RPMI8226 (cell line): ENCODE measurements at regions not wholly inside any gene's neighbourhood (a gene's known extent, or its start where the extent isn't known, plus 50 kb on each side); places are given as distances from the start of the nearest gene placed in this dataset.
"Not testable (repeated sequence)": the region's sequence is repeated elsewhere in the genome, so short reads cannot be mapped to it uniquely, and the experiment has no call there.

Source experiments
- DNase-seq: peaks from one replicate; pipeline ENCODE4 v3.0.0-alpha.2; 2015

DNA sequence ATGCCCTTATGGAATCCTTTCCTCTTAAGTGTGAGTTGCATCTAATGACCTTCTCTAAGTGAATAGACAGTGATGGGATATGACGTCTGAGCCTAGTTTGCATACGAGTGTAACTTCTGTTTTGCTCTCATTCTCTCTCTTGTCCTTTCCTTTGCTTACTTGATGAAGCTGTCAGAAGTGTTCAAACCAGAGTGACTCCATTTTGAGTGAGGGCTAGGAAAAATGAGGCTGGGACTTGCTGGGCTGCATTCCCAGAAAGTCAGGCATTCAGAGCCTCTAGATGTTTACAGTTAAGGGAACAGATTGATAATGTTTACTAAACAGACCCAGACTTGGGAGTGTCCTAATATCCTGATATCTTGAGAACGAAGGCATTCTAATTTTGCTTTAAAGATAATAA lies 311.2 kb upstream of the SOX4 start:
- DNase-seq = not testable (repeated sequence)

DNA sequence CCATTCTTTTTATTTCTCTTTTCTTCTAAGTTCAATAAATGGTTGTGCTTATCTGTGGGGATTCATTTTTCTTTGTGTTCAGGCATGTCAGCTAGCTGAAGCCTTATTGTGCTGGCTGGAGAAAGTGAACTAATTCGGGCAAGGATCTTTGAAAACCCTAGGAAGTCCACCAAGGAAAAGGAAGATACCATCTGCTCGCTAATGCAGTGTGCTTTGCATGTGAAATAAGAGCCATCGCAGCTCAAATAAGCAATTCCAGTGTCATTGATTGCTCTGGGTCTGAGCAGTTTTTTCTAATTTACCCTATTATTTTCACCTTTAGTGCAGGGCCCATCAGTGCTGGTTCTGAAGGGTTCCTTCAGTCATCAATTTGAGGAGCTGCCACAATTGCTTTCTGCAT lies 309.4 kb upstream of the SOX4 start:
- no peak for DNase-seq

DNA sequence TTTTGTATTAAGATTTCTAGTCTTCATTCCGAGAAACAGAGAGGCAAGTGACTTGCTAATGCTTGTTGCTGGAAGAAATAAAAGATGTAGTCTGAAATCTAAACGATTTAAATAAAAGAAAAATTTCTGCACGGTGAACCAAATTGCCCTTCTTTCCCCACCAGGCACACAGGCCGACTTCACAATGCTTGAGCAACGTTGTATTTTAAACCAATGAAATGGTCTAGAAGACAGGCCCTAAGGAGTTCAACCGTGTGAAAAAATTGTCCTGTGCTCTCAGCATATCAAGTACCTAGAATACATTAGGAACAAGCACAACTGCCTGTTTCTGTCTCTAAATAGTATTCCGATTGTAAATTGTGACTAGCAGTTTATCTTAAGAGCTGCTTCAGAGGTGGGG lies 308.8 kb upstream of the SOX4 start:
- no peak for DNase-seq

DNA sequence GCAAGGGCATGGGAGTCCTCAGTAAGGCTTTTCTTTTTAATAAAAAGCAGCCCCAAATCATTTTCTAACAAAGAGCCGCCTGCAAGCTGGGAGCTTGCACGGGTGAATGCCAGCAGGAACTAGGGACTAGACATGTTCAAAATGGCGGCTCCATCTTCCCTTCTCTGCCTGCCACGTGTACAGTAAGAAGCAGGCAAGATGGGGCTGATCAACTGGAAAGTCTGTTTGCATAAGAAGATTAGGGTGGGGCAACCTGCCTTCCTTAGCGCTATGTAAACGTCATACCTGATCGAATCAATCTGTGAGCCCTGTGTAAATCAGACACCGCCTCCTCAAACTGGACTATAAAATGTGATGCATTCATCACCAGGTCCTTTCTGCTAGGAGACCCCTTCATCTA lies 299.4 kb upstream of the SOX4 start:
- DNase-seq = no peak

DNA sequence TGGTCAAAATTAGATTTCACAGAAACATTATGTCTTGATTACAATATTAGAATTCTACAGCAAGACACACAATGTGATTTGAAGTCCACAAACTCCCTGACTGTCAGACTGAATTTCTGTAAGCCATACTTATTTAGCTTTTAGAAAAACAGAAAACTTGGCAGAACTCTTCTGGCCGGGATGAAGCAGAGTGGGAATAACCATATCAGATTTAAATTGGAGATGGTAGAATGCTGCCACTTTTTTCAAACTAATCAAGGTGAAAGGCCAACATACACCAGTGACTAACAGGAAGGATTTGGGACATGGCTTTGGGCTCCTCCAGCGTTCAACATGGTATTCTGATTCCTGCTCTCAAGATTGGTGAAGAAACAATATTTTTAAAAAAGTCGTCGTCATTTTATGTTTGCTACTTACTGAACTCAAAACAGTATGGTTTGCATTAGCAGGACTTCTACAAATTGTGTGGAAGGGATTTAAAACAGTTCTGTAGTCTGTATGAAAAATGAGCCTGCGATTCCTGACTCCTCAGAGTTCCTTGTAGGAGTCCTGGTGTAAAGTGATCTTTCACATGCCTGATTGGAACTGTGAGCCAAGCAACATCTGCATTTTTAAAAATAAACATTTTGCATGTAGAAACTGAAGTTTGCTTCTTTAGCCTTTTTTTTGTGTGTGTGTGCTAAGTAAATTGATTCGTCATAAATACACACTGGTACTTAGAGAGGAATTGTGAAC lies 297.9 kb upstream of the SOX4 start:
- no peak for DNase-seq

DNA sequence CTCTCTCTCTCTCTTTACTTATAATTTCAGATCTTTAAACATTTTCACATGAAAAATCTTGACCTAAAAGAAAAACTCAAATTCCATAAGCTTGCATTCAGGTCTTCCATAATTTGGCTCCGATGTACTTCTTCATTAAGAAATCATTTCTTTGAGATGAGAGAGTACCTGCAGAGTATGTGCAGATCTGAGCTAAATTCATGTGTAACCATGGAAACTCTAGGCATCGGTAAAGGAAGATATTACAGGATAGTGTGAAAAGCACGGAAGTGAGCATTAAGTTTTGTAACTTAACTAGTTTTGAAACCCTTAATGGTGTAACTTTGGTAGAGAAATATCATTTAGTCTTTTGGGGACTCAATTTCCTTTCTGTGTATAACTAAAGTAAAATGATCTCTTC lies 295.9 kb upstream of the SOX4 start:
- no peak for DNase-seq

DNA sequence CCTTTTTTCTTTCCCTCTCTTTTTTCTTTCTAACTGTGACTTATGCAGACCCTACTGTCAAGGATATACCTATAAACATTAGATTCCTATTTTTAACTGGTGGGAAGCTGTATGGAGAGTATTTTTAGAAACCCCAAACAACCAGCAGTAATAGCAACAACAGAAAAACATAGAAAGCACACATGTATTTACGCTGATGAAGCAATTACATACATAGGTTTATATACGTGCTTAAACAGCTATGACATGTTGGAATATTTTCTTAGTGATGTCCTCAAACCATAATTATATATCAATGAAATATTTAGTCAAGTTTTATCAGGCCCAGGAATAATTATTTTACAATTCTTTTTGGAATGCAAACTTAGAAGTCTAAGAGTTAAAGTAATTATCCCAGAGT lies 294.3 kb upstream of the SOX4 start:
- DNase-seq = no peak

DNA sequence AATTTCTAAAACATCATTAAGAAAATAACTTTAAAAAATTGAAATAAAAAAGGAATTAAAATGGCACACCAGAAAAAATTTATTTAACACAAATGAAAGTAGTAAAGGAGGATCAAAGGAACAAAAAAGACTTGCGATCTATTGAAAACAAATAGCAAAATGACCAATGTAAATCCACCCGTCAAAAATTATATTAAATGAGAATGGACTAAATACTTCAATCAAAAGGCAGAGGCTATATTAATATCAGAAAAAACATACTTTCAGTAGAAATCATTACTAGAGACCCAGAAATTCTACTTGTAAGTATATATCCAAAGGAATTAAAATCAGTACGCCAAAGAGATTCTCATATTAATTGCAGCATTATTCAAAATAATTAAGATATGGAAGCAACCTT lies 293.1 kb upstream of the SOX4 start:
- DNase-seq = no peak

DNA sequence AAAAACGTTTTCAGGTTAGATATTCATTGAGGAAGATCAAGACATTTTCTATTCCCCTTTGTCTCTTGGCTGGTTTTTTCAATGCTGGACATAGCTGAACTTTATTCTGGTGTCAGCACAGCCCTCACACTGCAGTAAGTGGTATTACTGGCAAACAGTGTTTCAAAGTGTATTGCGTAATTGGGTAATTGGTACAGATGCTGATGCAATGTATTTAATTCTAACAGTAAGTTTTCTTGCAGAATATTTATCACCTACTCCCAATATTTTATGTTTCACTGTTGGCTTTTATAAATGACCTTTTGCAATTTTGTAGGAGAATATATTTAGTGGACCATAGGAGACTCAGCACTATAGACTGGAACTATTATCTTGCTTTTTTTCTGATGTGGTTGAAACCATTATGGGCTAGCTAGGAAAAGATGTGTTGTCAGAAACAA lies 287.6 kb upstream of the SOX4 start:
- no peak for DNase-seq

DNA sequence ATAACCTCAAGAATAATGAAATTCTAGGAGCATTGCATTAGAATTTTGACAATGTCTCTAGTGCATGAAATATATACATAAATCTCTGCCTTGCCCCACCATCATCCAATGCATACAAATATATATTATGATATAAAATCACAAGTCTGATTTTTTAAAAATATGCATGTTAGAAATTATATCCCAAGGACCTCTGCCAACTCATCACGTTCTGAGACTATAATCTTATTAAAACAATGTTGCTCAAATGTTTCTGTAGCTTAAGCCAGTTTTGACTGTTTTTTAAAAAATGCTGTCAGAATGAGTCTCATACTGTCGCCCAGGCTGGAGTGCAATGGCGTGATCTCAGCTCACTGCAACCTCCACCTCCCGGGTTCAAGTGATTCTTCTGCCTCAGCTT lies 287.0 kb upstream of the SOX4 start:
- DNase-seq = no peak

DNA sequence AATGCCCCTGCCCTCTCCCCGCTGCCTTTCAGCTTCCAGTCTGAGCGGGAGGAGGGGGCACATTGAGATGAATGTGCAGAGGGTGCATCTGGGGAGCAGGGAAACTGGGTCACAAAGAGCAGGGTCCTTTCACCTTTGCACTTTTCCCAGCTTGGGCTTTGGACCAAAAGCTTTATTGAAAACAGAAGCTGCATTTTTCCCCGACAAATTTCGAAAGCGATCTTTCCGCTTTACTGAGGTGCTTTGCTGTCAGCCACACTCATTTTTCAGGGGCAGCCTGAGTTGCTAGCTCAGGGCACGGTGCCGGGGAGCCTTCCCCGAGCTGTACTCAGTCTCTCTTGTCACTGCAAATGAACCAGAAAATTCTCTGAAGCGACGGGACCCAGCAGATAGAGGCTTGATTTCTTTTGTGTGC lies 283.7 kb upstream of the SOX4 start:
- no peak for DNase-seq

DNA sequence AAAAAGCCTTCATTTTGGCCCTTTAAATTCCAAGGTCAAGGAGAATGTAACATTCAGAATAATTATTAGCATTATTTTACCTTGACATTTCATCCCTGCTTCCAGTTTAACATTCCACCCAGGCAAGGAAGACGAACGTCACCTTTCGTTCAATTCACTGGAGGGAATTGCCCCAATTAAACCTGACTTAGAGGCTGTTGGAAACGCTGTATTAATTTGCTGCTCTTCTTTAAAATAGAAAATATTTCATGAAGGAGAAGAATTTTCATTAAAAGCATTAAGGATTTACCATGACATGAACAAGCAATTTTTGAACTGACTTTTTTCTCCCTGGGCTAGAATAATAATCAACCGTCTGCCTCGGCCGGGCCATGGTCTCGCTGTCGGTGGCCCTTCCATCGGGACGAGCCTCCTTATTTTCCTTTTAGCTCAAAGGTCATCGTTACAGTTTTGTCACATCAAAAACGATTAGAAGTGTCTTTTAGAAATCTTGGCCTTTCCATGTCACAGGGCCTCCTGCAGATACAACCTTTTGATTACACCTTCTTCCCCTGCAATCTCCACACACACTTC lies 282.9 kb upstream of the SOX4 start:
- DNase-seq = no peak

DNA sequence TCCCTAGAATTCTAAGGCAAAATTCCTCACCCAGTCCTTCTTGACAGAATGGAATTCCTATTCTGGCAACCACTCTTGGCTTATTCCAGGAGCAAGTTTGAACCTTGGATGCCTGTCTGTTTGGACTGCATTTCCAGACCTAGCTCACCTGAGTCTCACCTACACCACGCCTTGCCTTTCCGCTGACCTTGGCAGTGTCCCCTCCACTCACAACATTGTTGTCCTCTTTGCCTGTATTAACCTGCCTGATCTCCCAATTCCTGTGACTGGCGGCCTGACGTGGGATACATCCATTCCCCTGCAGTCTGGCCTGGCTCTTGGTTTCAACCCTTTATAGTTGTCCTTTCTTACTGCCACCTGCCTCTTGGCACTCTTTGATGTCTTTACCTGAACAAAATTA lies 281.4 kb upstream of the SOX4 start:
- no peak for DNase-seq

DNA sequence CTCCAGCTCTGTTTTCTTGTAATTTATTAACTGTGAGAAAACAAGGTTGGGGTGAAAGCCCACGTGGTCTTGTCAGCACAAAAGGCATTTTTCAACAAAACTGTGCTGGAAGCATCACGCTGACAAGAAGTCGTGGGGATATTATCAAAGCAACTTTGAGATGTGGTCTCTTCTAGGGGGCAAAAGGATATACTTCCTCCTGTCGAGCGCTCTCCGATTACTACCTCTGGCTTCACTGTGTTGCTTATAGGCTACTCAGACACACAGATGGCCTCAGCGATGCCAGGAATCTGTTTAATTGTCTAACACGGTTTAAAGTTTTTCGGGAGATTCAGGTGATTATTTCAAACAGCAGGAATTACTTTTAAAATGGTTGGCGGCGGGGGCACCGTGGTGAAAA lies 275.9 kb upstream of the SOX4 start:
- DNase-seq = no peak

DNA sequence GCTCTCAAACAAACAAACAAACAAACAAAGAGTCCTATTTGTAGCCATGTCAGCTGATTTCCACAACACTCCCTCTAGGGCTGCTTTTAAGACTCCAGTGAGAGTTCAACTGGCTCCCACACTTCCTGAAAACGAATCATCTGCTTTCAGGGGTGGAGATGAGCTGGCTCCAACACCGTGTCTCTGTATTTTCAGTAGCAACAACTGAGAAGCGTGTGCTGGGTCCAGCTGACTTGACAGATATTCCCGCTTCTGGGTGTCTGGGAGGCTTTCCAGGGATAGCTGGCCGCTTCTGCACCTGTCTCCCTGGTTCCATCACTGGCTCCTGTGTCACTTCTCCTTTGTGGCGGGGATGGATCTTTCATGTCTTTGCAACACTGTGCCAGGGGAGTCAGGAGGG lies 272.5 kb upstream of the SOX4 start:
- DNase-seq = no peak

DNA sequence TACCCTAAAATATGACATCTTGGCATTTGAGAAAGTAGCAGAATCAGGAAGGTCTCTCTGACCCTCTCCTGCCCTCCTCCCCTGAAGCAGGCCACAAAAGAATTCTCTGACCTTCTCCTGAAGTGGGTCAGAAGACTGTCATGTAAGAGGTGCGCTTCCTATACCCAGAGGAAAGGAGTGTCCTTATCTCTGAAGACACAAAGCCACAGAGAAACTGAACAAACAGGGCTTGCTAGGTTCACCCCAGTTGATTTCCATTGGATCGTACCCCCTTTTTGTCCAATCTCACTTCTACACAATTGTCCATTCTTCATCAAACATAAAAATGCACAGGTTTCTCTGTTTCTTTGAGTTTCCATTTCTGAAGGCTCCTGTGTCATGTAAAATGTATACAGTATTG lies 272.0 kb upstream of the SOX4 start:
- DNase-seq = no peak

DNA sequence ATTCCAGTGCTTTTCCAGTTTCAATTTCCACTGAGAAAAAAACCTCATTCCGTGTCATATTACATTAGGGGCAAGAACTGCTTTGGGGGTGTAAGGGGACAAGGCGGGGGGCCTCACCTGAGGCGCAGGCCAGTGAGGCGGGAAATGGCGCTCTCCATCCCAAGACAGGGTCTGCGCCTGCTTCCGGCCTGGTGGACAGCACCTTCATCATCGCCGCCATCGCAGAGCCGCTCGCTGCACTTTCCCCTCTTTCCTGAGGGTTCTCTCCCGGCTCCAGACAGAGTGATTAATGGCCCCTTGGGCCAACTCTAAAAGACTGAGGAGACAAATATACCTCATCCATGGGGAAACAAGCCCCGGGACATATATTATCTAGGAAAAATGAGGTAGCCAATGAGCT lies 270.0 kb upstream of the SOX4 start:
- DNase-seq = no peak

DNA sequence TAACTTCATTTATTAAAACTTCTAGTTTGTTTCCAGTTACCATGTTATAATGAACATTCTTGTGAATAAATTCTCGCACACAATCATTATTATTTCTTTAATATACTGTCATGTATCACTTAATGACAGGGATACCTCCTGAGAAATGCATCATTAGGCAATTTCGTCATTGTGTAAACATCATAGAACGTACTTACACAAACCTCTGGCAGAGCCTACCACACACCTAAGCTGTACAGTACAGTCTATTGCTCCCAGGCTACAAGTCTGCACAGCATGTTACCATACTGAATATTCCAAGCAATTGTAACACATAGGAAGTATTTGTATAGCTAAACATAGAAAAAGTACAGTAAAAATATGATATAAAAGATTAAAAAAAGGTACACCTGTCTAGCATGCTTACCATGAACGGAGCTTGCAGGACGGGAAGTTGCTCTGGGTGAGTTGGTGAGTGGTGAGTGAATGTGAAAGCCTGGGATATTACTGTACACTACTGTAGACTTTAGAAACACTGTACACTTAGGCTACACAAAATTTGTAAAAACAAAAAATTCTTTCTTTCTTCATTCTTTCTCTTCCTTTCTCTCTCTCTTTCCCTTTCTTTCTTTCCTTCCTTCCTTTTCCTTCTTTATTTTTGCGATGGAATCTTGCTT lies 268.2 kb upstream of the SOX4 start:
- no peak for DNase-seq

DNA sequence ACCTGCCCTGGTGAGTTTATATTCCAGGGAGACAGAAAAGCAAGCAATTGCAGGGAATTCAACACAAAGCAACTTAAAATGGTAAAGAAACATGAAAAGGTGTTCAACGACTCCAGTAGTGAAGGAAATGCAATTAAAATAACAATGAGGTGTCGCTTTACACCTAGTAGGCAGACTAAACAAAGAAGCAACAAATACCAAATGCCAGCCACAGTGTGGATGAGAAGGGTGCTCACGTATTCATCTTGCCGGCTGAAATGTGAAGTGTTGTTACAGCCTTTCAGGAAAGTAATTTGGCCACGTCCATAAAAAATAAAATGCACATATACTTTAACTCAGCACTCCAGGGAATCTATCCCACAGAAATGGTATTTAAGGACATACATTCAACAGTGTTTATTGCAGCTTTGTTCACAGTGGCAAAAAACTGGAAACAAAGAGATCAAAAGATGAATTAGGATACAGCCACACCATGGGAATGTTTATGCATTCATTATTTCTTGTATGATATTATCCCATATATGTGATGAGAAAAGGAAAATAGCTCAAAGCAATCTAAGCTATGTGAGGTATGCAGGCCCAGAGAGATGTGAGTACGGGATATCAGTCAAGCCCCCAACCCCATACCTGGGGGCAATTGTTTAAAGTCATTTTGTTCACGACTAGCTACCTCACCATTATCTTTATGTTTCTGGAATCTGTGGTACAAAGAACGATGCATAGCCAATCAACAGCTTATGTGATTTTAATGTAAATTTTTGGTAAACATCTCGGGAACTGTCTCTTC lies 266.0 kb upstream of the SOX4 start:
- no peak for DNase-seq

DNA sequence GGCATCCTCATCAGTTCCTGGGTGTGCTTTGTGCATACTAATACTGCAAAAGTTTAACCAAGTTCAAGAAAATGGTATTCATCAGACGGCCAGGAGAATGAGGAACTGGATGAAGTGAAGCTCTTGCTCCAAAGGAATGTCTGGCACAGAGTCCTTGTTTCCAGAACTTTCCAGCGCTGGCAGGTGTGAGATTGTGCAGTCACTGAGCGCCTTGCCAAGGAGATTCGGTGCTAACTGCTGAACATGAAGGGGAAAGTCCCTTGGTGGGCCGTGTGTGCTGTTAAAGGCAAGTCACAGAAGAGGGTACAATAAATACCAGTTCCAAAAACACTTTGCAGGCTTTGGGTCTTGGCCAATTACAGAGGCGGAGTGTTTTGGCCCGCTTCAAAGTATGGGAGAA lies 262.3 kb upstream of the SOX4 start:
- no peak for DNase-seq

DNA sequence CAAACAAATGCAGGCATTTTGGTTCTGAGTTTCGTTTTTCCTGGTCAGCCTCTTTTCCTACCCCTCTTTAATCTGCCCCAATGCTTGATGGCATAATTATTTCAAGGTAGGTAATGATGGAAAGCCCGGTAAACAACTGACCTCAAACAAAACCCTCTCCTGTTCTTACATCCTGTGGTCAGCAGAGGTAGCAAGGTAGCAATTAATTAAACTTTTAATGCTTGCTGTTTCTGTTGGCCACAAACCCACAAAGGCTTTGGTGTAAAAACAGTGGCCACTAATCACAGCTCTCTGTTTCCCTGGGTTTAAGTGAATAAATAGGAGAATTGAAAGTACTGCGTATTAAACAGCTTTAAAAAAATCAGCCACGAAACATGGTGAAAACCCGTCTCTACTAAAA lies 261.5 kb upstream of the SOX4 start:
- no peak for DNase-seq

DNA sequence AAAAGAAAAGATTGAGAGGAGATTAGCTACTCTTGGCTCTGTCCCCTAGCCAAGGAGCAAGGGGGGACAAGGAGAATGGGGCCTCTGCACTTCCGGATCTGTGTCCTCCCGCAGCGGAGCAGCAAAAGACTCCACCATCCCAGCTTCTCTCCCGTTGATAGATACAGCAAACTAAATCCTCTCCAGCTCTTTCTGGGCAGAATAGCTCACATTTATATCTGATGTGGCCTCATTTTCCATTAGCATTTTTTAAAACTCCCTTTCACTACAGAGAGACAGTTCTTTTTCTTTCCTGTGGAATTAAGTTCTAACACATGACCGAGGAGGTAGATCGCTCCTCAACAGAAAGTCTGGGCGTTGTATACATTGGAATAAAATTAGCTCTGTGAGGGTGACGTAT lies 260.9 kb upstream of the SOX4 start:
- DNase-seq = no peak

DNA sequence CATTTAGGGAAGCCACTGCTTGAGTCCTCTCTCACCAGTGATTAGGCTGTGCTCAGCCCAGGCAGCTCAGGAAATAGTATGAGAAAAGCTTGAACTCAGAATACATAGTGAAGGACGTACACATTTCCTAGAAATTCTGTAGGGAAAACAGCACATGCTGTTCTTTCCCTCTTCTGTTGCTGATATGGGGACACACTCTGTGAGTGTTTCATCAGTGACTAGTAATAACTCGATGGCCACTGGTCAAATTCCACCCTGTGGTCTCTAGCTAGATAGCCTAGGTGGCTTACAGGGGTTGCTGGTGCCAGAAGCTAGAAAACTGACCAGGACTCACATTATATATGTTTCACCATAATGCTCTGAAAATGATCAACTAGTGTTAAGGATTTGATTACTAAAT lies 259.8 kb upstream of the SOX4 start:
- no peak for DNase-seq

DNA sequence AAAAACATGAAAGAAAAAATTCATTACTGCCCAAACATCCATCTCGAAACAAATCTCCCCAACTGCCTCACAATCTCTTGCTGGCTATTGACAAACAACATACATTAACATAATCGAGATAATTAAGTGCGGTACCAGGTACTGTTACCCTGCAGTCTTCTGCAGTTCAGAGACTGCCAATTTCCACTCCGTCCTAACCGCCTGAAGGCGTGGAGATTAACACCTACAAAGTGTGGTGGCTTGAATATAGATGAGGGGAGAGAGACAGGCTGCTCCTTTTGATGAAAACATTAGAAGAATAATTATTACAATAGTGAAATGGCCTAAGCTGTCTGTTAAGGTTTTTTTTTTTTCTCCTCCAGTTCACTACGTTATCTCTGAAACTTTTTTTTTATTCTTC lies 258.9 kb upstream of the SOX4 start:
- no peak for DNase-seq
